ENCODE measurements at regions not wholly inside any gene's neighbourhood (a gene's known extent, or its start where the extent isn't known, plus 50 kb on each side); places are given as distances from the start of the nearest gene placed in this dataset.

- Histone ChIP-seq H3K4me1 (ENCODE audit: control insufficient read depth, insufficient read depth, low read length) (no peaks in the 10 kb centered on the region), H3K27ac (ENCODE audit: low read depth, low read length) (no peak overlapping the region), H3K4me3 (ENCODE audit: low read length) (no peak overlapping the region), H3K9me3 (ENCODE audit: control insufficient read depth, low read length) (no peaks in the 10 kb centered on the region), H3K27me3 (ENCODE audit: control insufficient read depth, insufficient read depth, low read length, poor library complexity, severe bottlenecking) (no peaks in the 10 kb centered on the region), H3K36me3 (ENCODE audit: control insufficient read depth, insufficient read depth, low read length) (no peaks in the 10 kb centered on the region), H3K9ac (ENCODE audit: extremely low read depth, low read length, poor library complexity, severe bottlenecking) (no peak overlapping the region)
- Mint-ChIP-seq H3K9me3 (no peaks in the 10 kb centered on the region), H3K4me3 (no peak overlapping the region), H3K27ac (no peak overlapping the region), H3K36me3 (ENCODE audit: low read depth) (no peaks in the 10 kb centered on the region), H3K27me3 (ENCODE audit: insufficient read depth) (peaks cover 8% of the 10 kb centered on the region), H3K4me1 (peaks cover 28% of the 10 kb centered on the region)
- WGBS, 2 experiments (ENCODE audit: insufficient coverage in 1 of 2, insufficient read length in 1 of 2): 91 to 98% methylated on average over 4 of the region's 4 CpGs
- DNase-seq: no peak
- TF ChIP-seq CTCF (conservative IDR thresholded peaks at IDR 0.05): no peak
These were observed 95.5 kb upstream of the SERP2 start for GRCh38 chr13:44278166-44278565.

DNA sequence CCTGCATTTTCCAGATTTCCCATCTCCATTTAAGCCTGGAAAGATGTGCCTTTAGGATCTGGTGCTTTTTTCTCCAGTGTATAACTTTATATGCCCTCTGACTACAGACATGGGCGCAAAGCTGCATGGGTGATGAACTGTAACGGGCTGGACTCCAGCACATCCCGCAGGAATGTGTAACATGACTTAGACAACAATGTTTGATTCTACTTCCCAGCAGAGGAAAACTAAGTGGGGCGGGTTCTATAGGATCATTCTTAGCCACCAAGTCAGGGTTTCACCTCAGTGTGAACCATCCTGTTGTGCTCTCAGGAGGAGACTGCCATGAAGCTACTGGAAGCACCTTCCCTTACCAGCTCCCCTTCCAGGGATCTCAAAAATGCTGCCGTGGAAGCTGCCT is 93.2 kb upstream of the SERP2 start:
- peaks cover 8% of the 10 kb centered on the region for H3K27me3 Mint-ChIP-seq (ENCODE audit: insufficient read depth)
- no peaks in the 10 kb centered on the region for H3K36me3 ChIP-seq (ENCODE audit: control insufficient read depth, insufficient read depth, low read length)

GRCh38 chr13:44281252-44282000 is 92.2 kb upstream of the SERP2 start:
- Mint-ChIP-seq H3K4me3 (no peak overlapping the region), H3K4me1 (peaks cover 18% of the 10 kb centered on the region), H3K9me3 (peaks cover 2% of the 10 kb centered on the region), H3K27me3 (ENCODE audit: insufficient read depth) (peaks cover 8% of the 10 kb centered on the region), H3K36me3 (ENCODE audit: low read depth) (no peaks in the 10 kb centered on the region), H3K27ac (no peak overlapping the region)
- no peak for TF ChIP-seq CTCF (conservative IDR thresholded peaks at IDR 0.05)
- 87 to 100% methylated on average over 1 to 9 of the region's 9 CpGs for WGBS, 2 experiments (ENCODE audit: insufficient coverage in 1 of 2, insufficient read length in 1 of 2)
- no peak overlapping the region for H3K4me3 ChIP-seq (ENCODE audit: low read length)
- H3K9ac ChIP-seq (ENCODE audit: extremely low read depth, low read length, poor library complexity, severe bottlenecking): no peak overlapping the region
- no peaks in the 10 kb centered on the region for H3K9me3 ChIP-seq (ENCODE audit: control insufficient read depth, low read length)
- H3K27ac ChIP-seq (ENCODE audit: low read depth, low read length): no peak overlapping the region
- no peaks in the 10 kb centered on the region for H3K4me1 ChIP-seq (ENCODE audit: control insufficient read depth, insufficient read depth, low read length)
- H3K36me3 ChIP-seq (ENCODE audit: control insufficient read depth, insufficient read depth, low read length): no peaks in the 10 kb centered on the region
- no peaks in the 10 kb centered on the region for H3K27me3 ChIP-seq (ENCODE audit: control insufficient read depth, insufficient read depth, low read length, poor library complexity, severe bottlenecking)
- no peak for DNase-seq

More for the DNA sequence above, 93.2 kb upstream of the SERP2 start:
- Mint-ChIP-seq H3K4me1 (peaks cover 27% of the 10 kb centered on the region), H3K9me3 (peaks cover 2% of the 10 kb centered on the region), H3K36me3 (ENCODE audit: low read depth) (no peaks in the 10 kb centered on the region), H3K27ac (no peak overlapping the region), H3K4me3 (no peak overlapping the region)
- no peak overlapping the region for H3K27ac ChIP-seq (ENCODE audit: low read depth, low read length)
- TF ChIP-seq CTCF (conservative IDR thresholded peaks at IDR 0.05): no peak
- no peaks in the 10 kb centered on the region for H3K9me3 ChIP-seq (ENCODE audit: control insufficient read depth, low read length)
- H3K9ac ChIP-seq (ENCODE audit: extremely low read depth, low read length, poor library complexity, severe bottlenecking): no peak overlapping the region
- H3K4me3 ChIP-seq (ENCODE audit: low read length): no peak overlapping the region
- no peak for DNase-seq
- H3K4me1 ChIP-seq (ENCODE audit: control insufficient read depth, insufficient read depth, low read length): no peaks in the 10 kb centered on the region
- WGBS, 2 experiments (ENCODE audit: insufficient coverage in 1 of 2, insufficient read length in 1 of 2): 95 to 97% methylated on average over 3 to 5 of the region's 5 CpGs
- H3K27me3 ChIP-seq (ENCODE audit: control insufficient read depth, insufficient read depth, low read length, poor library complexity, severe bottlenecking): no peaks in the 10 kb centered on the region

Measured in endodermal cell (in vitro differentiated cells).